IMR-90 (cell line): ENCODE measurements at regions not wholly inside any gene's neighbourhood (a gene's known extent, or its start where the extent isn't known, plus 50 kb on each side); places are given as distances from the start of the nearest gene placed in this dataset.

Experiments
- ATAC-seq: fragments of 200-7000 bp; cut with Tn5 transposase; 2 replicates; pipeline ENCODE4 v1.9.1; 2020; ENCODE audit warnings: low read depth, mild to moderate bottlenecking, moderate library complexity
- BruUV-seq: library from RNA; stranded (reverse); fragments of 400-500 nt; replicated peaks from 2 replicates; lab custom pipeline; 2021; lab: Mats Ljungman, UMichigan
- CTCF ChIA-PET: fragments of 300-600 bp; formaldehyde crosslinking; extraction: SDS; loops from one replicate; lab custom pipeline; 2021; ENCODE audit warnings: antibody characterized with exemption; lab: Yijun Ruan, JAX
- POLR2A ChIA-PET: fragments of 300-600 bp; sonication (Branson Sonifier 250); formaldehyde crosslinking; loops from one replicate; lab custom pipeline; 2022; ENCODE audit warnings: antibody characterized with exemption; ENCODE audit not compliant: unreplicated experiment; lab: Charles Lee
- DNase-seq: peaks from one replicate; pipeline ENCODE4 v3.0.0; 2013
- H2AFZ ChIP-seq: replicated peaks from 2 replicates; pipeline ENCODE3; 2013; ENCODE audit warnings: low read length, mild to moderate bottlenecking; ENCODE audit not compliant: poor library complexity
- H2AK5ac ChIP-seq: 2 replicates; pipeline ENCODE4 v1.6.1; 2013; ENCODE audit warnings: low read depth, low read length, inconsistent platforms
- H2AK9ac ChIP-seq: replicated peaks from 2 replicates; pipeline ENCODE3; 2013; ENCODE audit warnings: mild to moderate bottlenecking, low read depth, low read length, moderate library complexity; ENCODE audit not compliant: poor library complexity
- H2BK120ac ChIP-seq: 2 replicates; pipeline ENCODE4 v1.6.1; 2013; ENCODE audit warnings: low read depth, low read length, inconsistent platforms
- H2BK15ac ChIP-seq: 3 replicates; pipeline ENCODE4 v1.6.1; 2013; ENCODE audit warnings: low read depth, low read length, inconsistent platforms
- H2BK20ac ChIP-seq: 2 replicates; pipeline ENCODE4 v1.6.1; 2013; ENCODE audit warnings: low read depth, mild to moderate bottlenecking, inconsistent platforms, low read length, moderate library complexity
- H2BK5ac ChIP-seq: 2 replicates; pipeline ENCODE4 v1.6.1; 2013; ENCODE audit warnings: mild to moderate bottlenecking, low read depth, low read length, inconsistent platforms; ENCODE audit not compliant: poor library complexity, severe bottlenecking
- H3K14ac ChIP-seq: replicated peaks from 2 replicates; pipeline ENCODE4 v1.6.1; 2013; ENCODE audit warnings: low read depth, low read length, inconsistent platforms
- H3K18ac ChIP-seq: 2 replicates; pipeline ENCODE4 v1.6.1; 2013; ENCODE audit warnings: low read depth, low read length, control low read depth
- H3K23ac ChIP-seq: 2 replicates; pipeline ENCODE4 v1.6.1; 2013; ENCODE audit warnings: low read depth, low read length, inconsistent platforms
- H3K27ac ChIP-seq: 2 replicates; pipeline ENCODE4 v1.5.1; 2013; ENCODE audit warnings: mild to moderate bottlenecking, control low read depth, low read length; ENCODE audit not compliant: insufficient read depth
- H3K27me3 ChIP-seq: 2 replicates; pipeline ENCODE4 v1.6.1; 2013; ENCODE audit warnings: low read length; ENCODE audit not compliant: control insufficient read depth, insufficient read depth
- H3K36me3 ChIP-seq: 2 replicates; pipeline ENCODE4 v1.6.1; 2013; ENCODE audit warnings: low read length, mixed read lengths; ENCODE audit not compliant: control insufficient read depth, insufficient read depth
- H3K4ac ChIP-seq: 2 replicates; pipeline ENCODE4 v1.6.1; 2013; ENCODE audit warnings: low read depth, low read length, inconsistent platforms
- H3K4me1 ChIP-seq: 2 replicates; pipeline ENCODE4 v1.6.1; 2013; ENCODE audit warnings: low read length, mixed read lengths; ENCODE audit not compliant: control insufficient read depth, insufficient read depth
- H3K4me2 ChIP-seq: 2 replicates; pipeline ENCODE4 v1.6.1; 2013; ENCODE audit warnings: low read depth, mild to moderate bottlenecking, control low read depth, low read length, moderate library complexity
- H3K4me3 ChIP-seq: 2 replicates; pipeline ENCODE4 v1.5.1; 2013; ENCODE audit warnings: low read depth, mild to moderate bottlenecking, control low read depth, low read length, moderate library complexity; ENCODE audit not compliant: insufficient read depth
- H3K56ac ChIP-seq: 2 replicates; pipeline ENCODE4 v1.6.1; 2013; ENCODE audit warnings: low read length, inconsistent platforms; ENCODE audit not compliant: insufficient read depth; ENCODE audit errors: extremely low read depth
- H3K79me1 ChIP-seq, 2 experiments: 2 replicates each; pipeline ENCODE4 v1.6.1; 2013; ENCODE audit warnings: low read length in 2 of 2, inconsistent platforms in 1 of 2, low read depth in 1 of 2
- H3K9ac ChIP-seq: 2 replicates; pipeline ENCODE4 v1.6.1; 2013; ENCODE audit warnings: low read depth, low read length, control low read depth
- H3K9me1 ChIP-seq: 2 replicates; pipeline ENCODE4 v1.6.1; 2013; ENCODE audit warnings: low read length, inconsistent platforms; ENCODE audit not compliant: insufficient read depth
- H3K9me3 ChIP-seq: 2 replicates; pipeline ENCODE4 v1.6.1; 2013; ENCODE audit warnings: low read length; ENCODE audit not compliant: control insufficient read depth, insufficient read depth
- H4K20me1 ChIP-seq: 2 replicates; pipeline ENCODE4 v1.6.1; 2013; ENCODE audit warnings: low read length, inconsistent platforms; ENCODE audit not compliant: insufficient read depth
- H4K5ac ChIP-seq: 2 replicates; pipeline ENCODE4 v1.6.1; 2013; ENCODE audit warnings: mild to moderate bottlenecking, low read depth, low read length, control low read depth
- H4K8ac ChIP-seq, 2 experiments: 2 replicates each; pipeline ENCODE4 v1.6.1; 2013; ENCODE audit warnings: low read depth in 2 of 2, low read length in 2 of 2, control low read depth in 1 of 2, inconsistent platforms in 1 of 2
- H4K91ac ChIP-seq: 2 replicates; pipeline ENCODE4 v1.6.1; 2013; ENCODE audit warnings: low read depth, low read length, inconsistent platforms; ENCODE audit not compliant: insufficient read depth
- CHD1 ChIP-seq: IDR thresholded peaks from 2 replicates; pipeline ENCODE4 v1.6.1; 2012; ENCODE audit warnings: low read depth, low read length, improper control_type of control experiment
- CTCF ChIP-seq: conservative IDR thresholded peaks from 2 replicates; pipeline ENCODE4 v1.5.1; 2012; ENCODE audit warnings: mild to moderate bottlenecking, low read depth, low read length, improper control_type of control experiment
- FOS ChIP-seq: fragments of 150-350 bp; IDR thresholded peaks from 2 replicates; pipeline ENCODE4 v1.6.1; 2016; ENCODE audit warnings: low read depth, low read length
- MXI1 ChIP-seq: IDR thresholded peaks from 2 replicates; pipeline ENCODE4 v1.6.1; 2012; ENCODE audit warnings: low read depth, mild to moderate bottlenecking, low read length, moderate library complexity, borderline replicate concordance
- NFE2L2 ChIP-seq: fragments of 150-350 bp; IDR thresholded peaks from 2 replicates; pipeline ENCODE4 v1.6.1; 2016; ENCODE audit warnings: low read depth, mild to moderate bottlenecking, low read length
- RAD21 ChIP-seq: IDR thresholded peaks from 2 replicates; pipeline ENCODE4 v1.6.1; 2012; ENCODE audit warnings: low read length, improper control_type of control experiment
- SMC3 ChIP-seq: fragments of 150-350 bp; IDR thresholded peaks from 2 replicates; pipeline ENCODE4 v1.6.1; 2016; ENCODE audit warnings: low read depth, mild to moderate bottlenecking, antibody characterized with exemption, low read length, moderate library complexity
- USF2 ChIP-seq: fragments of 150-350 bp; IDR thresholded peaks from 2 replicates; pipeline ENCODE4 v1.6.1; 2017; ENCODE audit warnings: mild to moderate bottlenecking, antibody characterized with exemption, low read length, low read depth
- WGBS, 2 experiments: methylation state at CpG; one replicate each; pipeline versions ENCODE4 v1.1.5 to v1.1.7; 2013; ENCODE audit warnings: missing lambda C conversion rate in 2 of 2; ENCODE audit not compliant: insufficient read length in 1 of 2; ENCODE audit errors: extremely low coverage in 2 of 2; 5-methylcytosine and 5-hydroxymethylcytosine counted together
- dilution Hi-C: fragments of 300-500 bp; cut with HindIII; formaldehyde crosslinking; loops from one replicate; pipeline ENCODE4 v1.14.3; 2018; ENCODE audit warnings: low sequenced_read_pairs; ENCODE audit not compliant: unreplicated experiment
- in situ Hi-C: fragments of 300-500 bp; cut with MboI; formaldehyde crosslinking; loops from 3 replicates; pipeline ENCODE4 v1.14.3; 2019; ENCODE audit warnings: low sequenced_read_pairs, inconsistent platforms, mixed read lengths
- intact Hi-C: fragments of 100-400 bp; cut with micrococcal nuclease; formaldehyde crosslinking; loops from 2 replicates; pipeline ENCODE4 v1.10.0; 2022

- Histone ChIP-seq H2BK5ac (no peak overlapping the region), H3K27me3 (no peaks in the 10 kb centered on the region), H4K5ac (no peak overlapping the region), H2AK5ac (no peak overlapping the region), H3K18ac (no peak overlapping the region), H4K20me1 (no peaks in the 10 kb centered on the region), H3K56ac (no peak overlapping the region), H2AK9ac (no peak overlapping the region), H3K9ac (no peak overlapping the region), H3K27ac (no peak overlapping the region), H2AFZ (no peak overlapping the region), H3K23ac (no peak overlapping the region), H3K79me1 (no peaks in the 10 kb centered on the region), H3K9me3 (peaks cover 26% of the 10 kb centered on the region), H2BK120ac (no peak overlapping the region), H3K4me3 (no peak overlapping the region), H3K4me2 (no peak overlapping the region), H3K36me3 (no peaks in the 10 kb centered on the region), H3K9me1 (no peaks in the 10 kb centered on the region), H3K4me1 (no peaks in the 10 kb centered on the region), H2BK15ac (no peak overlapping the region), H4K91ac (no peak overlapping the region), H4K8ac (no peak overlapping the region), H2BK20ac (no peak overlapping the region), H3K14ac (no peak overlapping the region), H3K4ac (no peak overlapping the region)
- ChIA-PET POLR2A (no interaction called here), CTCF (no interaction called here)
- DNase-seq (no peak), ATAC-seq (no peak)
- BruUV-seq, result no TSS peak
- no CpG with 5 or more reads among the region's 1 CpG for WGBS, 2 experiments
- in situ Hi-C loops (no loop called here), dilution Hi-C loops (no loop called here), intact Hi-C loops (no loop called here)
- TF ChIP-seq RAD21 (no peak), USF2 (no peak), SMC3 (no peak), MXI1 (no peak), FOS (no peak), NFE2L2 (no peak), CTCF (no peak), CHD1 (no peak)
Measured at GRCh38 chr10:120314442-120314841, 142.6 kb upstream of the PLPP4 start.
